ENCODE measurements at regions not wholly inside any gene's neighbourhood (a gene's known extent, or its start where the extent isn't known, plus 50 kb on each side); places are given as distances from the start of the nearest gene placed in this dataset.
"Not testable (repeated sequence)": the region's sequence is repeated elsewhere in the genome, so short reads cannot be mapped to it uniquely, and the experiment has no call there.

GRCh38 chr17:70661342-70662222 is 492.2 kb downstream of the KCNJ2 start:
- no peak for DNase-seq

- DNase-seq, result no peak
Measured at GRCh38 chr17:70668276-70668937, 499.1 kb downstream of the KCNJ2 start.

- no peak for DNase-seq
Measured at GRCh38 chr17:70668938-70669778, 499.8 kb downstream of the KCNJ2 start.

GRCh38 chr17:70674061-70674460 is 504.7 kb downstream of the KCNJ2 start:
- DNase-seq, result no peak

GRCh38 chr17:70675070-70675590 is 505.8 kb downstream of the KCNJ2 start:
- no peak for DNase-seq

- no peak for DNase-seq
Measured at GRCh38 chr17:70677783-70678647, 508.7 kb downstream of the KCNJ2 start.

- no peak for DNase-seq
Measured at GRCh38 chr17:70678889-70679288, 509.6 kb downstream of the KCNJ2 start.

GRCh38 chr17:70683936-70684335 is 514.6 kb downstream of the KCNJ2 start:
- DNase-seq, result no peak

GRCh38 chr17:70687421-70687820 is 518.1 kb downstream of the KCNJ2 start:
- DNase-seq, result no peak

- DNase-seq, result no peak
Measured at GRCh38 chr17:70691150-70691549, 521.8 kb downstream of the KCNJ2 start.

GRCh38 chr17:70699408-70699807 is 530.1 kb downstream of the KCNJ2 start:
- DNase-seq, result no peak

- no peak for DNase-seq
Measured at GRCh38 chr17:70702683-70703255, 533.4 kb downstream of the KCNJ2 start.

GRCh38 chr17:70709596-70709995 is 540.3 kb downstream of the KCNJ2 start:
- no peak for DNase-seq

GRCh38 chr17:70713694-70714093 is 544.4 kb downstream of the KCNJ2 start:
- DNase-seq, result no peak

GRCh38 chr17:70716551-70716950 is 547.2 kb downstream of the KCNJ2 start:
- DNase-seq, result no peak

GRCh38 chr17:70717042-70717441 is 547.7 kb downstream of the KCNJ2 start:
- DNase-seq, result no peak

- no peak for DNase-seq
Measured at GRCh38 chr17:70736375-70736957, 567.1 kb downstream of the KCNJ2 start.

- DNase-seq, result no peak
Measured at GRCh38 chr17:70739065-70739464, 569.7 kb downstream of the KCNJ2 start.

- DNase-seq, result not testable (repeated sequence)
Measured at GRCh38 chr17:70746574-70746973, 577.2 kb downstream of the KCNJ2 start.

GRCh38 chr17:70750983-70751382 is 581.7 kb downstream of the KCNJ2 start:
- DNase-seq, result no peak

GRCh38 chr17:70752461-70752860 is 583.1 kb downstream of the KCNJ2 start:
- DNase-seq, result not testable (repeated sequence)

Data from CD4-positive, alpha-beta T cell treated with Interleukin-12 subunit alpha and Interleukin-12 subunit beta, for 1 hour (primary cell).